ENCODE measurements at regions not wholly inside any gene's neighbourhood (a gene's known extent, or its start where the extent isn't known, plus 50 kb on each side); places are given as distances from the start of the nearest gene placed in this dataset.

- H3K4me1 ChIP-seq, result no peaks in the 10 kb centered on the region
- ATAC-seq, result no peak
- peaks cover 23% of the 10 kb centered on the region for H3K9me3 ChIP-seq
- DNase-seq (ENCODE audit: low read depth in 1 of 2, low spot score in 1 of 2), result no peak
- POLR2A ChIA-PET, result no interaction called here
- CTCF ChIA-PET, result interaction anchor here (0.7 kb wide), 1 partner anchor 12 kb away, joined by 3 read pairs; no protein-coding TSS in a partner anchor
- 36% methylated on average over 11 of the region's 11 CpGs for WGBS (ENCODE audit: missing lambda C conversion rate)
- no peak overlapping the region for H3K27ac ChIP-seq
- no peak overlapping the region for H3K4me2 ChIP-seq
- no peak for FAIRE-seq
- no peak overlapping the region for H3K4me3 ChIP-seq
- TF ChIP-seq HDAC2 (IDR thresholded peaks at IDR 0.05), result no peak
- TF ChIP-seq NPAS2 (CRISPR knock-in tag; IDR thresholded peaks at IDR 0.05; ENCODE audit: borderline replicate concordance), result no peak
- no peak for TF ChIP-seq RCOR1 (IDR thresholded peaks at IDR 0.05; ENCODE audit: low read depth, low read length)
- TF ChIP-seq EP300 (IDR thresholded peaks at IDR 0.05), result no peak
- TF ChIP-seq BCL3 (IDR thresholded peaks at IDR 0.05), result no peak
- TF ChIP-seq PHF8 (IDR thresholded peaks at IDR 0.05; ENCODE audit: borderline replicate concordance, low read depth), result no peak
- TF ChIP-seq RFX5 (IDR thresholded peaks at IDR 0.05), result no peak
- no peak for TF ChIP-seq E2F6 (IDR thresholded peaks at IDR 0.05; ENCODE audit: borderline replicate concordance, low read depth)
- no peak for TF ChIP-seq EHF (CRISPR knock-in tag; IDR thresholded peaks at IDR 0.05)
- no peak for TF ChIP-seq TP53 (CRISPR knock-in tag; IDR thresholded peaks at IDR 0.05)
- TF ChIP-seq PBX3 (IDR thresholded peaks at IDR 0.05), result no peak
- TF ChIP-seq RNF2 (IDR thresholded peaks at IDR 0.05; ENCODE audit: borderline replicate concordance, low read depth), result no peak
- no peak for TF ChIP-seq USF2 (IDR thresholded peaks at IDR 0.05)
- no peak for TF ChIP-seq JUN (IDR thresholded peaks at IDR 0.05)
- no peak for TF ChIP-seq SMC3 (IDR thresholded peaks at IDR 0.05)
- TF ChIP-seq GATA3 (IDR thresholded peaks at IDR 0.05; ENCODE audit: borderline replicate concordance), result no peak
- no peak for TF ChIP-seq RARB (CRISPR knock-in tag; IDR thresholded peaks at IDR 0.05)
- no peak for TF ChIP-seq HOXB13 (CRISPR knock-in tag; IDR thresholded peaks at IDR 0.05; ENCODE audit: low read depth)
- TF ChIP-seq NR3C1 (IDR thresholded peaks at IDR 0.05), result no peak
Measured at GRCh38 chr14:104445832-104446381, 133.7 kb upstream of the C14orf180 start.

GRCh38 chr14:104446611-104447010 lies 133.0 kb upstream of the C14orf180 start:
- Histone ChIP-seq H3K9me3 (peaks cover 23% of the 10 kb centered on the region), H3K4me1 (no peaks in the 10 kb centered on the region), H3K4me3 (no peak overlapping the region), H3K4me2 (no peak overlapping the region), H3K27ac (no peak overlapping the region)
- FAIRE-seq, result no peak
- ChIA-PET CTCF (no interaction called here), POLR2A (no interaction called here)
- no peak for ATAC-seq
- WGBS (ENCODE audit: missing lambda C conversion rate), result 46% methylated on average over 6 of the region's 6 CpGs
- no peak for DNase-seq (ENCODE audit: low read depth in 1 of 2, low spot score in 1 of 2)
- TF ChIP-seq KDM1A (IDR thresholded peaks at IDR 0.05; ENCODE audit: low read depth) (no peak), ZC3H11A (IDR thresholded peaks at IDR 0.05) (no peak), KDM5A (IDR thresholded peaks at IDR 0.05) (no peak), EHMT2 (IDR thresholded peaks at IDR 0.05; ENCODE audit: low read depth) (no peak), RCOR1 (IDR thresholded peaks at IDR 0.05; ENCODE audit: low read depth, low read length) (no peak), MAFK (IDR thresholded peaks at IDR 0.05; ENCODE audit: partially characterized antibody) (no peak), JUNB (IDR thresholded peaks at IDR 0.05) (no peak), MAX (IDR thresholded peaks at IDR 0.05) (no peak), POLR2A (IDR thresholded peaks at IDR 0.05; ENCODE audit: low read length) (no peak), HMGXB4 (CRISPR knock-in tag; IDR thresholded peaks at IDR 0.05; ENCODE audit: borderline replicate concordance) (no peak), BHLHE40 (IDR thresholded peaks at IDR 0.05; ENCODE audit: low read depth, low read length) (no peak), HES2 (IDR thresholded peaks at IDR 0.05) (no peak), HOXB5 (CRISPR knock-in tag; IDR thresholded peaks at IDR 0.05) (no peak), HOXA7 (CRISPR knock-in tag; IDR thresholded peaks at IDR 0.05) (no peak), NR3C1 (IDR thresholded peaks at IDR 0.05) (no peak), ZNF302 (CRISPR knock-in tag; IDR thresholded peaks at IDR 0.05) (no peak), POLR2AphosphoS2 (conservative IDR thresholded peaks at IDR 0.05; ENCODE audit: low read length) (no peak), MAZ (IDR thresholded peaks at IDR 0.05; ENCODE audit: borderline replicate concordance, low read depth, low read length) (no peak)

Measured in A549 (cell line).